SK-N-SH treated with all-trans-retinoic acid at 6 μM for 48 hours (cell line): ENCODE measurements at regions not wholly inside any gene's neighbourhood (a gene's known extent, or its start where the extent isn't known, plus 50 kb on each side); places are given as distances from the start of the nearest gene placed in this dataset.

Source experiments
- ATAC-seq: fragments of 200-7000 bp; cut with Tn5 transposase; 3 replicates; pipeline ENCODE4 v1.9.1; 2020; ENCODE audit warnings: mild to moderate bottlenecking, moderate library complexity
- ARNTL ChIP-seq: fragments of 450-650 bp; formaldehyde crosslinking; IDR thresholded peaks from 2 replicates; pipeline ENCODE4 v1.5.0; 2020; ENCODE audit warnings: low read depth, mild to moderate bottlenecking, moderate library complexity, borderline replicate concordance
- BACH2 ChIP-seq: fragments of 250-450 bp; sonication (Bioruptor Pico); IDR thresholded peaks from 2 replicates; pipeline ENCODE4 v1.9.0; 2021; ENCODE audit warnings: mild to moderate bottlenecking, borderline replicate concordance
- CSDC2 ChIP-seq: fragments of 250-450 bp; sonication (Bioruptor Pico); IDR thresholded peaks from 2 replicates; pipeline ENCODE4 v1.5.0; 2020; ENCODE audit warnings: mild to moderate bottlenecking, moderate library complexity
- ESRRG ChIP-seq: fragments of 250-450 bp; sonication (Bioruptor Pico); IDR thresholded peaks from 2 replicates; pipeline ENCODE4 v1.6.1; 2021; ENCODE audit warnings: mild to moderate bottlenecking
- GLIS3 ChIP-seq: fragments of 250-450 bp; sonication (Bioruptor Pico); IDR thresholded peaks from 2 replicates; pipeline ENCODE4 v1.5.0; 2020; ENCODE audit warnings: mild to moderate bottlenecking, moderate library complexity
- ISL1 ChIP-seq: fragments of 250-450 bp; sonication (Bioruptor Pico); IDR thresholded peaks from 2 replicates; pipeline ENCODE4 v2.1.2; 2022; ENCODE audit warnings: mild to moderate bottlenecking, moderate library complexity
- OSR1 ChIP-seq: fragments of 250-450 bp; sonication (Bioruptor Pico); IDR thresholded peaks from 2 replicates; pipeline ENCODE4 v1.8.0; 2022; ENCODE audit warnings: moderate library complexity, mild to moderate bottlenecking, inconsistent platforms
- PPARA ChIP-seq: fragments of 250-450 bp; sonication (Bioruptor Pico); IDR thresholded peaks from 2 replicates; pipeline ENCODE4 v1.5.0; 2020; ENCODE audit warnings: mild to moderate bottlenecking, borderline replicate concordance
- RARB ChIP-seq: fragments of 250-450 bp; sonication (Bioruptor Pico); IDR thresholded peaks from 2 replicates; pipeline ENCODE4 v1.8.0; 2021; ENCODE audit warnings: mild to moderate bottlenecking, moderate library complexity
- SNAI2 ChIP-seq: fragments of 250-450 bp; sonication (Bioruptor Pico); IDR thresholded peaks from 2 replicates; pipeline ENCODE4 v1.5.0; 2020; ENCODE audit warnings: mild to moderate bottlenecking, moderate library complexity
- TCF4 ChIP-seq: fragments of 250-450 bp; sonication (Bioruptor Pico); IDR thresholded peaks from 2 replicates; pipeline ENCODE4 v1.8.0; 2021; ENCODE audit warnings: mild to moderate bottlenecking, moderate library complexity, borderline replicate concordance
- TOX ChIP-seq: fragments of 250-450 bp; sonication (Bioruptor Pico); IDR thresholded peaks from 2 replicates; pipeline ENCODE4 v1.8.0; 2021; ENCODE audit warnings: mild to moderate bottlenecking, moderate library complexity, borderline replicate concordance
- ZFP30 ChIP-seq: fragments of 450-650 bp; formaldehyde crosslinking; IDR thresholded peaks from 2 replicates; pipeline ENCODE4 v1.5.0; 2022; ENCODE audit warnings: mild to moderate bottlenecking, moderate library complexity
- ZNF565 ChIP-seq: fragments of 450-650 bp; formaldehyde crosslinking; conservative IDR thresholded peaks from 2 replicates; pipeline ENCODE4 v1.5.0; 2020; ENCODE audit warnings: low read depth, mild to moderate bottlenecking, moderate library complexity
- ZNF70 ChIP-seq: fragments of 450-650 bp; formaldehyde crosslinking; IDR thresholded peaks from 2 replicates; pipeline ENCODE4 v1.5.0; 2020; ENCODE audit warnings: mild to moderate bottlenecking, moderate library complexity
- ZNF8 ChIP-seq: fragments of 450-650 bp; formaldehyde crosslinking; IDR thresholded peaks from 2 replicates; pipeline ENCODE4 v1.5.0; 2020; ENCODE audit warnings: mild to moderate bottlenecking, moderate library complexity
- TF ChIP-seq, protein P1 (sequence below): fragments of 250-450 bp; sonication (Bioruptor Pico); IDR thresholded peaks from 2 replicates; pipeline ENCODE4 v1.8.0; 2021; ENCODE audit warnings: low read depth, mild to moderate bottlenecking, moderate library complexity, borderline replicate concordance
- TF ChIP-seq, protein P2 (sequence below): fragments of 250-450 bp; sonication (Bioruptor Pico); IDR thresholded peaks from 2 replicates; pipeline ENCODE4 v1.5.1; 2021; ENCODE audit warnings: mild to moderate bottlenecking, moderate library complexity
- TF ChIP-seq, protein P3 (sequence below): fragments of 250-450 bp; sonication (Bioruptor Pico); IDR thresholded peaks from 2 replicates; pipeline ENCODE4 v1.5.0; 2020; ENCODE audit warnings: mild to moderate bottlenecking, moderate library complexity
- TF ChIP-seq, protein P4 (sequence below): fragments of 250-450 bp; sonication (Bioruptor Pico); IDR thresholded peaks from 2 replicates; pipeline ENCODE4 v1.8.0; 2020; ENCODE audit warnings: mild to moderate bottlenecking, moderate library complexity, borderline replicate concordance
- TF ChIP-seq, protein P5 (sequence below): fragments of 250-450 bp; sonication (Bioruptor Pico); IDR thresholded peaks from 2 replicates; pipeline ENCODE4 v1.5.1; 2020; ENCODE audit warnings: low read depth, mild to moderate bottlenecking, moderate library complexity

DNA sequence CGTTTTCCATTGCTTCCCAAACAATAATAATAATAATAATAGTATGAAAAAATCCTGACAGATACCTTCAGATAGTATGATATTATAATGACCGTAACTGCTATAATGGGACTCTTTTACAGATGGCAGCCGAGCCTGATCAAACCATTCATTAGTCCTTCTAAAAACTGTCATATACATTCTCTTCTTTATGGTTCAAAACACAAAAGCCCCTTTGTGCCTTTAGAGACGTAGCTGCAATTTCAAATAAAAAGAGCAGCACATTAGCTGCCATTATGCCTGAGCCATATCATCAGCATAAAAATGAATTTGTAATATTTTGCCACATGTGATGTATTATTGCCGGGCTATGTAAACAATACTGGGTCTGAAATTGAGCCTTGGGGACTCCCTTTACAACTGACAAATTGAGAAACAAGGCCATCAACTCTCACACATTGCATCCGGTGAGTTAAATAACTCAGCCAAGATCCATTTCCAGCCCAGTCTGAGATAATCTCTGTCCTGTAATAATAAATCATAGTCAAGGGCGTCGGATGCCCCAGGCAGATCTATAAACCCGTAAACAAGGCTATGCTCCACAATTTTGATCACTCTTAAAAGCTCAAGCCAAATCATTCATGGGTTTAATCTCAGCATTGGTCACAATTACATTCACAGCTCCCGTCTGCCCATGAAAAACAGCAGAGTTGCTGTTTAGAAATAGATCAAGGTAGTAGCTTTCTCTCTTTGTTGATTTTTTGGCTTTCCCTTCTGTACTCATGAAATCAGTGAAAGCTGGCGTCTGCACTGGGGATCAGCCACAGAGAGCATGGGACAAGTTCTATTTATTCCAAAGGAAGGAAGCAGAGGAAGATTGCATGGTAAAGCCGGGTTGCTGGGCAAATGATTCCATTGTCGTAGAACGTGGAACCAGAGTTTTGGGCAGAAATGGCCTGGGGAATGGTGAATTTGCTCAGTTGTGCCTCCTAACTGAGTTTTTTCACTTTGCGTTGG, 150.1 kb upstream of the BMPER start:
- TF ChIP-seq OSR1 (CRISPR knock-in tag) (no peak), ZNF70 (CRISPR knock-in tag) (no peak), SNAI2 (CRISPR knock-in tag) (no peak), ZNF565 (CRISPR knock-in tag) (no peak), TOX (CRISPR knock-in tag) (no peak), PPARA (CRISPR knock-in tag) (no peak), GLIS3 (CRISPR knock-in tag) (no peak), BACH2 (CRISPR knock-in tag) (no peak), ZFP30 (CRISPR knock-in tag) (no peak), TCF4 (CRISPR knock-in tag) (no peak)
- TF ChIP-seq, protein P1, sequence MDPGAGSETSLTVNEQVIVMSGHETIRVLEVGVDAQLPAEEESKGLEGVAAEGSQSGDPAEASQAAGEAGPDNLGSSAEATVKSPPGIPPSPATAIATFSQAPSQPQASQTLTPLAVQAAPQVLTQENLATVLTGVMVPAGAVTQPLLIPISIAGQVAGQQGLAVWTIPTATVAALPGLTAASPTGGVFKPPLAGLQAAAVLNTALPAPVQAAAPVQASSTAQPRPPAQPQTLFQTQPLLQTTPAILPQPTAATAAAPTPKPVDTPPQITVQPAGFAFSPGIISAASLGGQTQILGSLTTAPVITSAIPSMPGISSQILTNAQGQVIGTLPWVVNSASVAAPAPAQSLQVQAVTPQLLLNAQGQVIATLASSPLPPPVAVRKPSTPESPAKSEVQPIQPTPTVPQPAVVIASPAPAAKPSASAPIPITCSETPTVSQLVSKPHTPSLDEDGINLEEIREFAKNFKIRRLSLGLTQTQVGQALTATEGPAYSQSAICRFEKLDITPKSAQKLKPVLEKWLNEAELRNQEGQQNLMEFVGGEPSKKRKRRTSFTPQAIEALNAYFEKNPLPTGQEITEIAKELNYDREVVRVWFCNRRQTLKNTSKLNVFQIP (CRISPR knock-in tag), result no peak
- TF ChIP-seq, protein P2, sequence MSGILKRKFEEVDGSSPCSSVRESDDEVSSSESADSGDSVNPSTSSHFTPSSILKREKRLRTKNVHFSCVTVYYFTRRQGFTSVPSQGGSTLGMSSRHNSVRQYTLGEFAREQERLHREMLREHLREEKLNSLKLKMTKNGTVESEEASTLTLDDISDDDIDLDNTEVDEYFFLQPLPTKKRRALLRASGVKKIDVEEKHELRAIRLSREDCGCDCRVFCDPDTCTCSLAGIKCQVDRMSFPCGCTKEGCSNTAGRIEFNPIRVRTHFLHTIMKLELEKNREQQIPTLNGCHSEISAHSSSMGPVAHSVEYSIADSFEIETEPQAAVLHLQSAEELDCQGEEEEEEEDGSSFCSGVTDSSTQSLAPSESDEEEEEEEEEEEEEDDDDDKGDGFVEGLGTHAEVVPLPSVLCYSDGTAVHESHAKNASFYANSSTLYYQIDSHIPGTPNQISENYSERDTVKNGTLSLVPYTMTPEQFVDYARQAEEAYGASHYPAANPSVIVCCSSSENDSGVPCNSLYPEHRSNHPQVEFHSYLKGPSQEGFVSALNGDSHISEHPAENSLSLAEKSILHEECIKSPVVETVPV (CRISPR knock-in tag), result no peak
- TF ChIP-seq, protein P3, sequence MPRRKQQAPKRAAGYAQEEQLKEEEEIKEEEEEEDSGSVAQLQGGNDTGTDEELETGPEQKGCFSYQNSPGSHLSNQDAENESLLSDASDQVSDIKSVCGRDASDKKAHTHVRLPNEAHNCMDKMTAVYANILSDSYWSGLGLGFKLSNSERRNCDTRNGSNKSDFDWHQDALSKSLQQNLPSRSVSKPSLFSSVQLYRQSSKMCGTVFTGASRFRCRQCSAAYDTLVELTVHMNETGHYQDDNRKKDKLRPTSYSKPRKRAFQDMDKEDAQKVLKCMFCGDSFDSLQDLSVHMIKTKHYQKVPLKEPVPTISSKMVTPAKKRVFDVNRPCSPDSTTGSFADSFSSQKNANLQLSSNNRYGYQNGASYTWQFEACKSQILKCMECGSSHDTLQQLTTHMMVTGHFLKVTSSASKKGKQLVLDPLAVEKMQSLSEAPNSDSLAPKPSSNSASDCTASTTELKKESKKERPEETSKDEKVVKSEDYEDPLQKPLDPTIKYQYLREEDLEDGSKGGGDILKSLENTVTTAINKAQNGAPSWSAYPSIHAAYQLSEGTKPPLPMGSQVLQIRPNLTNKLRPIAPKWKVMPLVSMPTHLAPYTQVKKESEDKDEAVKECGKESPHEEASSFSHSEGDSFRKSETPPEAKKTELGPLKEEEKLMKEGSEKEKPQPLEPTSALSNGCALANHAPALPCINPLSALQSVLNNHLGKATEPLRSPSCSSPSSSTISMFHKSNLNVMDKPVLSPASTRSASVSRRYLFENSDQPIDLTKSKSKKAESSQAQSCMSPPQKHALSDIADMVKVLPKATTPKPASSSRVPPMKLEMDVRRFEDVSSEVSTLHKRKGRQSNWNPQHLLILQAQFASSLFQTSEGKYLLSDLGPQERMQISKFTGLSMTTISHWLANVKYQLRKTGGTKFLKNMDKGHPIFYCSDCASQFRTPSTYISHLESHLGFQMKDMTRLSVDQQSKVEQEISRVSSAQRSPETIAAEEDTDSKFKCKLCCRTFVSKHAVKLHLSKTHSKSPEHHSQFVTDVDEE (CRISPR knock-in tag), result no peak
- no peak; the same call in 2 of the 3 replicates for ATAC-seq

DNA sequence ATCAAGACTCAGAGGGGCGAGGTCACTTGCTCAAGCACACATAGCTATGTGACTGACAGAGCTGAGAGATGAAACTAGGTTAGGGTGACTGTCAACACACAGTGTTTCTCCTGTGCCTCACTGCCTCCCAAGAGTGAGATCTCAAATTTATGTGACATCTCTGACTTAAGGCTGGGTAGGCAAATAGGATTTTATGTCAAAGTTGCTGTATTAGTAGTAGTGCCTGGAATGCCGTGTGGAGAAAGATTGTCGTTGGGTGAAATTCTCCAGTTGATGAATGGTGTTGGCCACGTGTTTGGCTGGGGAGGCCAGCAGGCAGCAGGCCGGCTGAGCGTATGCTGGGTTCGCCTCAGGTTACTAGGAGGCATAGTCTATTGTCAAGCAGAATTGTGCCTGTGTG, 148.3 kb upstream of the BMPER start:
- ATAC-seq, result peak; percentile 27; the same call in 2 of the 3 replicates
- no peak for TF ChIP-seq CSDC2 (CRISPR knock-in tag)
- TF ChIP-seq, protein P2 (CRISPR knock-in tag), result no peak
- no peak for TF ChIP-seq RARB
- TF ChIP-seq GLIS3 (CRISPR knock-in tag), result no peak
- no peak for TF ChIP-seq ZNF70 (CRISPR knock-in tag)
- no peak for TF ChIP-seq TCF4 (CRISPR knock-in tag)
- no peak for TF ChIP-seq SNAI2 (CRISPR knock-in tag)
- no peak for TF ChIP-seq PPARA (CRISPR knock-in tag)
- TF ChIP-seq ZNF8 (CRISPR knock-in tag), result no peak
- no peak for TF ChIP-seq ARNTL (CRISPR knock-in tag)
- TF ChIP-seq, protein P4, sequence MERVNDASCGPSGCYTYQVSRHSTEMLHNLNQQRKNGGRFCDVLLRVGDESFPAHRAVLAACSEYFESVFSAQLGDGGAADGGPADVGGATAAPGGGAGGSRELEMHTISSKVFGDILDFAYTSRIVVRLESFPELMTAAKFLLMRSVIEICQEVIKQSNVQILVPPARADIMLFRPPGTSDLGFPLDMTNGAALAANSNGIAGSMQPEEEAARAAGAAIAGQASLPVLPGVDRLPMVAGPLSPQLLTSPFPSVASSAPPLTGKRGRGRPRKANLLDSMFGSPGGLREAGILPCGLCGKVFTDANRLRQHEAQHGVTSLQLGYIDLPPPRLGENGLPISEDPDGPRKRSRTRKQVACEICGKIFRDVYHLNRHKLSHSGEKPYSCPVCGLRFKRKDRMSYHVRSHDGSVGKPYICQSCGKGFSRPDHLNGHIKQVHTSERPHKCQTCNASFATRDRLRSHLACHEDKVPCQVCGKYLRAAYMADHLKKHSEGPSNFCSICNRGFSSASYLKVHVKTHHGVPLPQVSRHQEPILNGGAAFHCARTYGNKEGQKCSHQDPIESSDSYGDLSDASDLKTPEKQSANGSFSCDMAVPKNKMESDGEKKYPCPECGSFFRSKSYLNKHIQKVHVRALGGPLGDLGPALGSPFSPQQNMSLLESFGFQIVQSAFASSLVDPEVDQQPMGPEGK (CRISPR knock-in tag), result no peak
- no peak for TF ChIP-seq ESRRG
- no peak for TF ChIP-seq OSR1 (CRISPR knock-in tag)
- no peak for TF ChIP-seq TOX (CRISPR knock-in tag)
- TF ChIP-seq, protein P5, sequence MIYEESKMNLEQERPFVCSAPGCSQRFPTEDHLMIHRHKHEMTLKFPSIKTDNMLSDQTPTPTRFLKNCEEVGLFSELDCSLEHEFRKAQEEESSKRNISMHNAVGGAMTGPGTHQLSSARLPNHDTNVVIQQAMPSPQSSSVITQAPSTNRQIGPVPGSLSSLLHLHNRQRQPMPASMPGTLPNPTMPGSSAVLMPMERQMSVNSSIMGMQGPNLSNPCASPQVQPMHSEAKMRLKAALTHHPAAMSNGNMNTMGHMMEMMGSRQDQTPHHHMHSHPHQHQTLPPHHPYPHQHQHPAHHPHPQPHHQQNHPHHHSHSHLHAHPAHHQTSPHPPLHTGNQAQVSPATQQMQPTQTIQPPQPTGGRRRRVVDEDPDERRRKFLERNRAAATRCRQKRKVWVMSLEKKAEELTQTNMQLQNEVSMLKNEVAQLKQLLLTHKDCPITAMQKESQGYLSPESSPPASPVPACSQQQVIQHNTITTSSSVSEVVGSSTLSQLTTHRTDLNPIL (CRISPR knock-in tag), result no peak
- no peak for TF ChIP-seq ISL1
